ENCODE measurements at regions not wholly inside any gene's neighbourhood (a gene's known extent, or its start where the extent isn't known, plus 50 kb on each side); places are given as distances from the start of the nearest gene placed in this dataset.
A peak's percentile ranks its signal among the peaks of the same experiment; 100 is the strongest.

DNA sequence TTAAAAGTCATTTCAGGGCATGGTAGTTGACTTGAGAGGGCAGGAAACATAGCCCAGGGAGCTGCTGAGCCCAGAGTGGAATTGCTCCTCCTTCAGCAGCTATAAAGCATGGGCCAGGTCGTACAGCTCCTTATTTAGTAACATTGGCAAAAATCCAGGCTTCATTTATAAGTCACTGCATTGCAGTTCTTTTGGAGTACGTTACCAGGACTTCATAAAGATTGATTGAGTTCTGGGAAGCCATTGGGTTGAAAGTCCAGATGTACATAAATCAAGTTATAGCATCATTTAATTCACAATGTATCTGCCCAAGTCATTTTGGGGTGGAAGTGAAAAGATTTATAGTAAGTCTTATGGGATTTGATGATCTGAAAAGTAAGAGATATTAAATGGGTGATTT lies 53.0 kb upstream of the ANKEF1 start:
- DNase-seq (ENCODE audit: low read depth in 4 of 4, low spot score in 3 of 4), result no peak

DNA sequence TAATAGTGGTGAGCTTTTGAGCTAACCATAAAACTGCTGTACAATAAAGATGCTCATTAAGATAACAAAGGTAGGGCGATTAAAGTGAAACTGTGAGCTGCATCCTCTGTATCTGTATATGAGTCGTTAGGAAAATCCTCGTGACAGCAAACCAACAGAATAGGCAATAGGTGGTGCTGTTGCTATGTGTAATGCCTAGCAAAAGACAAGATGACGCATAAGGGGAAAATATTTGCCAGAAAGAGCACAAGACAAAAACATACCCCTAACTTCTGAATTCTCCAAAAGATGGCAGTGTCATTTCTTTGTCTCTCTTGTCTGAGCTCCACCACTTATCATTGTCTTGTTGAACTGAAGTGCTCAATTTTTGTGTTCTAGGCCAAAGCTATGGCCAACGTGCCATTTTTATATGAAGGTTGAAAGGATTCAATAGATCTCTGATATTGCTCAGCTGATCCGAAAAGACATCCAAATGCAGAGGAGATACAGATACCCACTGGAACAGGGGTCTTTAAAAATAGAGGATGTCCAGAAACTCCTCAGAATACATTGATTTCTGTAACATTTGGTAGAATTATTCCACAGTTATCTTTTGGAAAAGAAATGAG lies 56.3 kb upstream of the ANKEF1 start:
- peak; percentile 44 to 57 (median 54) for DNase-seq (ENCODE audit: low read depth in 4 of 4, low spot score in 3 of 4)

DNA sequence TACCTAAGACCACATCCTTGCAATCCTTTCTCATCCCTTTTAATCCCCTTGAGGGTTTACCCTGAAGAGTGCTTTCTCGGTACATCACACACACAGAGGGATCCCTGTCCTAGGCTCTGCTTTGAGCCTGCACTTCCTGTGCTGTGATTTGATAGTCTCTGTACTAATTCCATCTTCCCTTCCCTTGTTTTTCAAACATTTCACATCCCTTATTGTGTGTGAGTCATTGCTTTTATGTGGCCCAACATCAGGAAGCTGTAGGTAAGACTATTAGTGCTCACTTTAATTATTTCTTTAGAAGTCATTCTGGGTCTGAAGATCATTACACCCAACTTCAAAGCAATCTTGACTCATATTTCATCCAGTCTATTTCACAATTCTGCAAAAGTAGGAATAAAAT lies 57.2 kb upstream of the ANKEF1 start:
- DNase-seq (ENCODE audit: low read depth in 4 of 4, low spot score in 3 of 4), result no peak

DNA sequence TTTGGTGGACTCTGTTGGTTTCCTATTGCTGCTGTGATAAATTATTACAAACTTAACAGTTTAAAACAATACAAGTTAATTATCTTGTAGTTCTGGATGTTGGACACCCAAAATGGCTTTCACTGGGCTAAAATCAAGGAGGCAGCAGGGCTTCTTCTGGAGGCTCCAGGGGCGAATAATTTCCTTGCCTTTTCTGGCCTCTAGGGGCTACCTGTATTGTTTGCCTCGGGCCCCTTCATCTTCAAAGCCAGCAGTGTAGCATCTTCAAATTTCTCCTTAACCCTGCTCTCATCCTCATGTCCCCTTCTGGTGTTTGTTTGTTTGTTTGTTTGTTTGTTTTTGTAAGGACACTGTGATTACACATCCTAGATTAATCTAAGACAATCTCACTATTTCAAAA lies 60.5 kb upstream of the ANKEF1 start:
- no peak for DNase-seq (ENCODE audit: low read depth in 4 of 4, low spot score in 3 of 4)

DNA sequence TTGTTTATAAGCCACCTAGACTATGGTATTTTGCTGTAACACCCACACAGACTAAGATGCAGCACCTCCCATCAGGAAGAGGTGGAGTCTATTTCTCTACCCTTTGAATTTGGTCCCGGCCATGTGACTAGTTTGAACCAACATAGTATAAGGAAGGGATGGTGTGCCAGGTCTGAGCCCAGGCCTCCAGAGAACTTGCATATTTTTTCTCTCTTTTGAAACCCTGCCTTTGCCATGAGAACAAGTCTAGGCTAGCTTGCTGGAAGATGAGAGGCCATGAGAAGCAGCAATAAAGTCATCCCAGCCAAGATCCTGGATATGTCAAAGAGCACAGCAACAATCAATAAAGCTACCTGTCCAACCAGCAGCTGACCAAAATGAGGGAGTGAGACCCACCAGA lies 63.0 kb upstream of the ANKEF1 start:
- no peak for DNase-seq (ENCODE audit: low read depth in 4 of 4, low spot score in 3 of 4)

DNA sequence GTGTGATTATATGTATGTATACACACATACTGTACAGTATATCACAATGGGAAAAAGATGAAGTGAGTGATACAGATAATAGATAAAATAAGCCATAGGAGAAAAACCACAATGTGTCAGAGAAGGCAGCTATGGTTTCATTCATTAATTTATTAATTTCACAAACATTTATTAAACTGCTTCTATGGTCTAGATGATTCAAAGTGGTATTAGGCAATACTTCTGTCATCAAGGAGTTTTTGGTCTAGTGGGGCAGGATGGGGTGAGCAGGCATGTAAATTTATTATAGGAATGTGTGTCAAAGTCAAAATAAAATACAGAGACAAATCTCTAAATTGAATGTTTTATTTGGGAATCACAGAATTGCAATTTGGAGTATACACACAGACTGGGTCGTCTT lies 65.2 kb upstream of the ANKEF1 start:
- DNase-seq (ENCODE audit: low read depth in 4 of 4, low spot score in 3 of 4), result no peak

DNA sequence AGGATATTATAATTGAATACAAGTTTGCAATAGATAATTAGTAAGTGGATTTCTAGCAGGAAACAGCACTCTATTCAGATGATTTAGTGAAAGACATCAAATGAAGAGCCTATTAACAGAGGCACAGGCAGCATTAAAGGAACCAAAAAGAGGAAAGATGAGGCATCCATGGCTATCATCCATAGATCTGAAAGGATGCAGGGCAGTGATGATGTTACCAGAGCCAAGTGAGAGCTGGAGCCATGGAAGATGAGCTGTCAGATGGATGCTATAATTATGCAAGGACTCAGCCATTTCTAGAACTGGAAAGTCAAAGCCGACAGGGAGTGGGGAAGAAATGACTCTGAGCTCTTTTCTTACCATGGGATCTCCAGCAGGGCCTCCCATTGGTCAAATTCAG lies 66.8 kb upstream of the ANKEF1 start:
- DNase-seq (ENCODE audit: low read depth in 4 of 4, low spot score in 3 of 4), result no peak

DNA sequence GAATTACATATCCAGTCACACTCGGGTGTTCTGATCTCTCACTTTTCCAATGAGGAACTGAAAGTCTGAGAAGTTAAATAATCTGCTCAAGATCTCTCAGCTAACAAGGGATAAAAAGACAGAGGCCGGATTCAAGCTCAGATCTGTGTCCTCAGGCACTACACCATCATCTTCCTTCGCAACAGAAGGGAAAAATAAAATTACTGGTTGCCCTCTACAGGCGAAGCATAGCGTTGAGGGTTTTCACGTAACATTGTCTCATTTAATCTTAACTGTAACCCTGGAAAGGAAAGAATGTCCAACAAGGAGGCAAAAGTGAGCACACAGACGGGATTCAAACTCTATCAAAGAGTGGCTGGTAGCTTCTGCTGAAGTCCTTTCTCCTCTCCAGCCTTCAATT lies 67.8 kb upstream of the ANKEF1 start:
- no peak for DNase-seq (ENCODE audit: low read depth in 4 of 4, low spot score in 3 of 4)

DNA sequence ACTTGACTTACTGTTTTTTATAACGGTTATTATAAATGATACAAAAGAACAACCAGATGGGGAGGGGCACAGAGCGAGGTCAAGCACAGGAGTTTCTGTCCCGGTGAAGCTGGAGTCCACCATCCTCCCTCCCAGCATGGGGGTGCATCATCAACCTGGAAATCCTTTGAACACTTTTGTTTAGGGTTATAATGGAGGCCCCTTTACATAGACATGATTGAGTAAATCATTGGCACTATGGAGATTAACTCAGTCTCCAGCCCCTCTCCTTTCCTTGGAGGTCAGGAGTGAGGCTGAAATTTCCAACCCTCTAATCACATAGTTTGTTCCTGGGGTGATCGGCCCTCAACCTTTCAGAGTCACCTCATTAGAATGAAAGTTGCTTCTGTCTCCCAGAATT lies 71.8 kb upstream of the ANKEF1 start:
- no peak for DNase-seq (ENCODE audit: low read depth in 4 of 4, low spot score in 3 of 4)

DNA sequence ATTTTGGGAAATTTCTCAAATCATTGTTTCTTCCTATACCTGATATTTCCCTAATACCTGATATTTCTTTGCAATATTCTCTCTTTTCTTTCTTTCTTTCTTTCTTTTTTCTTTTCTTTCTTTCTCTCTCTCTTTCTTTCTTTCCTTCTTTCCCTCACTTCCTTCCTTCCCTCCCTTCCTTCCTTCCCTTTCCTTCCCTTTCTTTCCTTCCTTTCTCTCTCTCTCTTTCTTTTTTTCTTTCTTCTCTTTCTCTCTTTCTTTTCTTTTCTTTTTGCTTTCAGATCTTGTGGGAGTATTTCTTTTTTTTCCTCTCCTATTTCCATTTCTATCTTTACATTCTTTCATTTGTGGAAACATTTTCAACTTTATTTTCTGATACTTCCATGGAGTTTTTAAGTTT lies 76.1 kb upstream of the ANKEF1 start:
- DNase-seq (ENCODE audit: low read depth in 4 of 4, low spot score in 3 of 4), result no peak

DNA sequence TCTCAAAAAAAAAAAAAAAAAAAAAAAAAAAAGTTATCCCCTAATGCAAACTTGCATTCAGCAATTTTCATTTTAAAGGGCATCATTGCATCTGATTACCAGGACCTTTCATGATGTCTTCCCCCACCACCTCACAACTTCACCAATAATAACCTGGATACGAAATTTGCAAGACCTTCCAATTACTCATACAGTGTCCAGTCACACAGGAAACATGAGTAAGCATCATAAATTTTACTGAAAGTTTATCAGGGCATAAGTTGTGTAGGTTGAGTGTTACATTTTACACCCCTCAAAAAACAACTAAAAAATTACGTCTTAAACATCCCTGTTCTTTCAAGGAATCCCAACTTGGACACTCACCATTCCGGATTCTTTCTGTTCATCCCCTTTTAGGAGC lies 79.1 kb upstream of the ANKEF1 start:
- no peak for DNase-seq (ENCODE audit: low read depth in 4 of 4, low spot score in 3 of 4)

DNA sequence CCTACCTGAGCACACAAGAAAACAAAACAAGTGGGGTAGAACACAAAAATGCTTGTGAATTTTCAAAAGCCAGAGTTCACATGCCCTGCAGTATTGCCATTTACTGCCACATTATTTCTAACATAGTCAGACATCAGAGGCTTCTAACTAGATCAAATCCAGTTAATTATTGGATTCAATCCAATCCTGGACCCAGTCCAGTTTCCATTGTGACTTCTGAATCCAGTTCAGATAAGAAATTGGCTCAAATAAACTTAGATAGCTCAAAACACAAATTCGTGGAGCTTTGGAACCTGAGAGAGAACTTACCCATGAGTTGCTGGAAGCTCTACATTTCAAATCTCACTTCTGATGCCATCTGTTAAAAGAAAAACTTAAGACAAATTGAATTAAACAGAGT lies 85.2 kb upstream of the ANKEF1 start:
- DNase-seq (ENCODE audit: low read depth in 4 of 4, low spot score in 3 of 4), result no peak

DNA sequence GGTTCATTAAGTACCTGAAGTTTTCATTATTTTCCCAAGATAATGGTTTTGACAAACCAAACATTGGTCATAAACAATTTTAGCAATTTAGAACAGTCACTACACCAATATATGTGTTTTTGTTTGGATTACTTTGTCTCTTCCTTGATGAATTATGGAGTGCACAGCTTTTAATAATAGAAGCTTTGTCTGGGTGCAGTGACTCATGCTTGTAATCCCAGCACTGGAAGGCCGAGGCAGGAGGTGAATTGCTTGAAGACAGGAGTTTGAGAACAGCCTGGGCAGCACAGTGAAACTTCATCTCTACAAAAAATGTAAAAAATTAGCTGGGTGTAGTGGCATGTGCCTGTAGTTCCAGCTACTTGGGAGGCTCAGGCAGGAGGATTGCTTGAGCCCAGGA lies 89.4 kb upstream of the ANKEF1 start:
- DNase-seq (ENCODE audit: low read depth in 4 of 4, low spot score in 3 of 4), result no peak

DNA sequence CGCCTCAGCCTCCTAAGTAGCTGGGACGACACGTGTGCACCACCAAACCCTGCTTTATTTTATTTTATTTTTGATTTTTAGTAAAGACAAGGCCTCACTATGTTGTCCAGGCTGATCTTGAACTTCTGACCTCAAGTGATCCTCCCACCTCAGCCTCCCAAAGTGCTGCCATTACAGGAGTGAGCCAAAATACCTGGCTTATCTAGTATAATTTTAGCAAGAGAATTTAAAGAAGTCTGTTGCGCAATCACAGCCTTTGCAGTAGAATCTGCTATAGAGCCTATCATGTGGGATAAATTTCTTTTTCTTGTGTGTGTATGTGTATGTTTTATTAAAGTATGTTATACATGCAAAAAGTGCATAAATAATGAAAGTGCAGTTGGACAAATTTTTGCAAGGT lies 92.1 kb upstream of the ANKEF1 start:
- DNase-seq (ENCODE audit: low read depth in 4 of 4, low spot score in 3 of 4), result no peak

DNA sequence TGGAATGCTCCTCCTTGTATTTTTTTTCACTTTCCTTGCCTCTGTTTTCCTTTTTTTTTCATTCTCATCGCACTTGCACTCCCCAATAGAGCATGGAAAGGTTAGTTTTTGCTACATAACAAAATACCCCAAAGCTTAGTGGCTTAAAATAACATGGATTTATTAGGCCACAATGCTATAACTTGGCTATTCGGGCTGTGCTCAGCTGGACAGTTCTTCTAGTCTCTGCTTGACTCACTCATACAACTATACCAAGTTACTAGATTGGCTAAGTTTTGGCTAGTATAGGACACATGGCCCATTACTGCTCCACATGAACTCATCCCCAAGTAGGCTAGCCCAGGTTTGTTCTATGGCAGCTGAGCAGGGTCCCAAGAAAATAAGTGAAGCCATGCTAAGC lies 94.5 kb upstream of the ANKEF1 start:
- DNase-seq (ENCODE audit: low read depth in 4 of 4, low spot score in 3 of 4), result no peak

DNA sequence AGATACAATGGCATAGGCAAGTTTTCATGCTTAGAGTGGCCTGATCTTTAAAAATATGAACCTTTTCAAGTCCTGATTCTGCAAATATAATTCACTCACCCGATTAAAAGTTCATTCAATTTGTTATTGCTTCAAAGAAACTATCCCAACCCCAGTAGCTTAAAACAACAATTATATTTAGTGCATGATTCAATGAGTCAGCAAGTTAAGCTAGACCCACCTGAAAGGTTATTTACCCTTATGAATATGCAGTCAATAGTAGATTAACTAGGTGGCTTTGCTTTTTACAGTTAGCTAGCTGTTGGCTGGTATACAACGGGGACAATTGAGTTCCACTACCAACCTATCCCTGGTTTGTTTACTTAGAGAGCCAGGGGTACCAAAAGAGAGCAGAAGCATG lies 95.6 kb upstream of the ANKEF1 start:
- no peak for DNase-seq (ENCODE audit: low read depth in 4 of 4, low spot score in 3 of 4)

DNA sequence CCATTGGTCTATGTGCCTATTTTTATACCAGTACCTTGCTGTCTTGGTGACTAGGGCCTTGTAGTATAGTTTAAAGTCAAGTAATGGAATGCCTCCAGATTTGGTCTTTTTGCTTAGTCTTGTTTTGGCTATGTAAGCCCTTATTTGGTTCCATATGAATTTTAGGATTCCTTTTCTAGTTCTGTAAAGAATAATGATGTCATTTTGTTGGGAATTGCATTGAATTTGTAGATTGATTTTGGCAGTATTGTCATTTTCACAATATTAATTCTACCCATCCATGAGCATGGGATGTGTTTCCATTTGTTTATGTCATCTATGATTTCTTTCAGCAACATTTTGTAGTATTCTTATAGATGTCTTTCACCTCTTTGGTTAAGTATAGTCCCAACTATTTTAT lies 96.4 kb upstream of the PAK5 start:
- no peak for DNase-seq (ENCODE audit: low read depth in 4 of 4, low spot score in 3 of 4)

DNA sequence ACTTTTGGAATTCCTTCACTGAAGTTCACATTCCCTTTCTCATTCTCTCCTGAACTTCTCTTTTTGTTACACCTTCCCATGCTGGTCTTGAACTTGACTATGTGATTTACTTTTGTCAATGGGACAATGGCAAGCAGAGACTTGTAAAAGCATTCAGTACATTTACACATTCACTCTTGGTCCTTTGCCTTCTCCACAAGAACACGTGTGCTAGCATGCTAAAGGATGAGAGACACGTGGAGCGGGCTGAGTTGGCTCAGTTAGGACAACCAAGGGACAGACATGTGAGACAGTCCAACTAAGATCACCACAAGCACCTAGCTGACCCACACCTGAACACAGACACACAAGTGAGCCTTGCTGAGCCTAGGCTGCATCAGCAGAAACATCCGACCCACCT lies 91.3 kb upstream of the PAK5 start:
- no peak for DNase-seq (ENCODE audit: low read depth in 4 of 4, low spot score in 3 of 4)

DNA sequence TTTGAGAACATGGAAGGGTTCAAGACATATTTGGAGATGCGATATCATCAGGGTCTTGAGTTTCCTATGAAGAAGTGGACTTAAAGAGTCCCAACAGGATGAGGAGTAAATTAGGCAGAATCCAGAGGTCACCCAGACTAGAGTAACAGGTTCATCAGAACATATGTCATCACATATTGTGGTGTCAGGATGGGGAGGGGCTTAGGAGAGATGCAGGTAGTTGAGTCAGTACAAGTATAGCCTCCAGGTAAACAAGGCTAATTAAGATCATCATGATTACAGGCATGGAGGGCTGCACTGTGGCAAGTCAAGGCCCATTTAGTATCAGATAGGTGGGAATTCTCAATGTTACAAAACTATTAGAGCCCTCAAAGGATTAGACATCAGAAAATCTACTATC lies 90.1 kb upstream of the PAK5 start:
- DNase-seq (ENCODE audit: low read depth in 4 of 4, low spot score in 3 of 4), result no peak

DNA sequence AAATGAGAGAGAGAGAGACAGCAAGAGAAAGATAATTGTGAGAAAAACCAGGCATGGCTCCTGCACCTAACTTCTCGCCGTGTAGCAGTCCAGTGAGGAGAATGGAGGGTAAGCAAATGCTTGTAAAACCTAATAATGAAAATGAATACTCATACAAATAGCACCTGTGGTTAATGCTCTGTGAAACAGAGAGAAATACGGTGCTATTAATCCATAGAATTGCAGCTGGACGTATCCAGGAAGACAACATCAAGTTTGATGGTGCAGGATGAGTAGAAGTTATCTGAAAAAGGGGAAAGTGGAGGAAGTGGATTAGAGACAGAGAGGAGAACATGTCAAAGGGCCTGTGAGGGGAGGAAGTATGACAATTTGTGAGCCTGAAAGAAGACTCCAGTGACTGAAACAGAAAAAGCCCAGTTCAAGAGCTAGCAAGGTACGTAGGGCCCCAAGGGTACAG lies 89.4 kb upstream of the PAK5 start:
- no peak for DNase-seq (ENCODE audit: low read depth in 4 of 4, low spot score in 3 of 4)

DNA sequence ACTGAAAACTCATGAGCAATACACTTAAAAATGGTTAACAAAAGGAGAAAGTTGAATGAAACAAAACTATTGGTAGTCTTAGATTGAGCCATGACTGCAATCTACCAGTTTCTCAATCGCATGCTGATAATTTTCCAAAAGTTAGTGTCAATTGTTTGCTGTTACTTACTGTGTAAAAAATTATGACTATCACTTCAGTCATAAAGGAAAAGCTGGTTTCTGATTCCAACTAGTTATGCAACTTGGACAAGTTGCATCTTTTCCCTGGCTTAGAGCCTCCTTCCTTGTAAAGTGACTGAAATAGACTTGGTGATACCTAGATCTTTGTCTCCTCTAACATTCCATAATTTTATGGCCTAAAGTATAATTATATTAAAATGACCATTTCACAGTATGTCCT lies 88.3 kb upstream of the PAK5 start:
- DNase-seq (ENCODE audit: low read depth in 4 of 4, low spot score in 3 of 4), result no peak

DNA sequence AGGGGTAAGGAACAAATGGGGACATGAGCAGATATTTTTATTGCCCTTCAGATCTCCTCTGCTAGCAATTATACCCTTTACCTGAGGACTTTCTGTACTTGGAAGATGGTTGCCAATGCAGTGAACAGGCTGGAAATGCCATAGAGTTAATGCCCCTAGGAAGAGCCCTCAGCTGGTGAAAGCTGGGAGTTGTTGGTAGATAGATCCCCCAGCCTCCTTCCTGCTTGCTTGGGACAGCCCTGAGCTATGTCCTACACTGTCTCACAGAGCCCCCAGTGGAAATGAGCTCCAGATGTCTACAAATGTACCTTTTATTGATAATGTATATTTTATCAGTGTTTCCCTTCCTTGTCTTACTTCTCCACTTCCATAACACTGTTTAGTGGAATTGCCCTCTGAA lies 87.6 kb upstream of the PAK5 start:
- DNase-seq (ENCODE audit: low read depth in 4 of 4, low spot score in 3 of 4), result no peak

DNA sequence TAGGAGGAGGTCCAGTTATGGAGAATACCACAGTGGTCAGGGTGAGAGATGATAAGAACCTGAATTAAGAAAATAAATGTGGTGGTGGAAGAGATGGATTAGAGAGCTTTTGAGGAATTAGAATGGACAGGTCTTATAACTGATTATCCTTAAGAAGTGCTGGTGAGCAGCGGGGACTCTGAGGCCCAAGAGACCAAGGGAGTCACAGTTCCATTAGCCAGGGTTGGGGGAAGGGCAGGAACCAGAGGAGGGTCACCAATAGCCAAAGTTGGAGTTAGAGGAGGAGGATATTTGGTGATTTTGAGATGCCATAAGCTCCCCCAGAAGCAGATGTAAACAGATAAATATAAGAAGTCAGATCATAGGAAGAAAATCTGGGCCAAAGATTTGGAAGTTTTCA lies 87.1 kb upstream of the PAK5 start:
- no peak for DNase-seq (ENCODE audit: low read depth in 4 of 4, low spot score in 3 of 4)

DNA sequence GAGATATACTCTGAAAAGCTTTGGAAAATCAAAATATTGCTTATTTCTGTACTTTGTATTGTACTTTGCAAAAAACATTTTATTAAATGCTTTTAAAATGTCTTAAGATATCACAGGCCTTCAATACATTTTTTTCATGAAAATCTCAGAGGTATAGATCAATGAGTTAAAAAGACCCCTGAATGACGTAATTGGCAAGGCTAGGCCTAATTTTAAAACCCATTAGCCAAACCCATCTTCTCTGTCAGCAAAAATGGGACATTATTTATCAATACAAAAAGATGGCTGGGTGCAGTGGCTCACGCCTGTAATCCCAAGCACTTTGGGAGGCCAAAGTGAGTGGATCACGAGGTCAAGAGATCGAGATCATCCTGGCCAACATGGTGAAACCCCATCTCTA lies 84.8 kb upstream of the PAK5 start:
- DNase-seq (ENCODE audit: low read depth in 4 of 4, low spot score in 3 of 4), result no peak
